ENCODE measurements at regions not wholly inside any gene's neighbourhood (a gene's known extent, or its start where the extent isn't known, plus 50 kb on each side); places are given as distances from the start of the nearest gene placed in this dataset.

DNA sequence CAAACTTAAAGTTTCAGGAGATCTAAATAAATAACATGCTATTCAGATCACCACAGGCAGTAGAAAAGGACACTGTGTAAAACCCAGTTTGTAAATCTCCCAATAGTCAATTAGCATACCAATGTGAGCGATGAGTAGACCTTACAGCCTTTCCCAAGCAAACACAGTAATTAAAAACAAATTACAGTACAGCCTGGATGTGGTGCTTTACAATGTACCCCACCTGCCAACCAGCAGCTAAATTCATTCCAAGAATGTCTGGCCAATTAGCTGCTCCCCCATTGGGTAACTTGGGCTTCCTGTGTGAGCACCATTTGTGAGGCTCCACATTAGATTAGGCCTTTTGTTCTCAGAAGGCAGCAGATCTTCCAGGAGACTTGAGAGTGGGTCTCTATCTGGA is 635.0 kb downstream of the TBL1XR1 start:
- no peak overlapping the region for H2AFZ ChIP-seq (ENCODE audit: low read length)
- no peak for FAIRE-seq
- no peaks in the 10 kb centered on the region for H3K9me3 ChIP-seq (ENCODE audit: low read length)
- ATAC-seq, result no peak
- H3K27me3 ChIP-seq (ENCODE audit: control insufficient read depth in 1 of 2, insufficient read depth in 2 of 2, low read length in 2 of 2), result no peaks in the 10 kb centered on the region; a peak in 1 of 5 replicates
- POLR2A ChIA-PET, result no interaction called here
- CTCF ChIA-PET (ENCODE audit: low intra/inter-chr PET ratio, low total read pairs), result no interaction called here
- H3K4me2 ChIP-seq (ENCODE audit: low read depth, low read length), result no peak overlapping the region
- BruUV-seq (replicated peaks), result no TSS peak
- DNase-seq (ENCODE audit: low spot score), result no peak
- no peak overlapping the region for H3K4me3 ChIP-seq (replicated peaks in 1 of 3; ENCODE audit: insufficient read depth in 1 of 3, low read depth in 2 of 3, low read length in 3 of 3)
- H3K4me1 ChIP-seq (ENCODE audit: insufficient read depth, low read length), result no peaks in the 10 kb centered on the region
- no peak overlapping the region for H3K27ac ChIP-seq (ENCODE audit: extremely low read length, insufficient read depth, low read length)
- no peaks in the 10 kb centered on the region for H3K36me3 ChIP-seq (replicated peaks in 1 of 2; ENCODE audit: control insufficient read depth in 1 of 2, insufficient read depth in 2 of 2, low read length in 2 of 2)
- no peak overlapping the region for H3K9ac ChIP-seq (ENCODE audit: insufficient read depth, low read depth, low read length)
- no peaks in the 10 kb centered on the region for H4K20me1 ChIP-seq (ENCODE audit: insufficient read depth, low read length)
- TF ChIP-seq FOXK2 (IDR thresholded peaks at IDR 0.05) (no peak), NR2C2 (CRISPR knock-in tag; IDR thresholded peaks at IDR 0.05; ENCODE audit: borderline replicate concordance) (no peak), SIN3B (IDR thresholded peaks at IDR 0.05; ENCODE audit: low read length) (no peak)
- WGBS (ENCODE audit: low lambda C conversion rate), result 0% methylated on average over 1 of the region's 1 CpG
- intact Hi-C loops (cut with micrococcal nuclease; ENCODE audit: unreplicated experiment), result no loop called here
- in situ Hi-C loops (cut with HindIII; ENCODE audit: extremely low pct_ligation_motif_present, low pct_unique_long_range_greater_than_20kb), result no loop called here
- no peaks in the 10 kb centered on the region for H3K79me2 ChIP-seq (ENCODE audit: insufficient read depth, low read length)

DNA sequence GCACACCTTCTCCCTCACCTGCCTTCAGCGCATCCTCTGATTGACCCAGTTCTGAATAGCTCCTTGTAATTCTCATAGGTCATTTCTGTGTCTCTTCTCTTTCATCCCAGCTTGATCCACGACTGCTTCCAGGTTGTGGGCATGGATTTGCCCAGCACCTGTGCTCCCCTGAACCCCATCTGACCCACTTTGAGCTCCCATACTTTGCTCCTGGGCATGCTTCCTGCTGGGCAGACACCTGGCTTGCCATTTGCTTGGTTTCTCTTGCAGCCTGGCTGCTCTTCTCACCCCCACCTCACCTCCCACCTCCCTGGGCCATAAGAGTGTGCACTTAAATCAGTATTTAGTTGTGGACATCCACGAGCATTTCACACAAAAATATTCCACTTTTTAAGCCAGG is 635.5 kb downstream of the TBL1XR1 start:
- no peaks in the 10 kb centered on the region; a peak in 1 of 5 replicates for H3K27me3 ChIP-seq (ENCODE audit: control insufficient read depth in 1 of 2, insufficient read depth in 2 of 2, low read length in 2 of 2)
- FAIRE-seq (no peak), DNase-seq (ENCODE audit: low spot score) (no peak), ATAC-seq (no peak)
- H3K4me3 ChIP-seq (replicated peaks in 1 of 3; ENCODE audit: insufficient read depth in 1 of 3, low read depth in 2 of 3, low read length in 3 of 3), result no peak overlapping the region
- H3K9ac ChIP-seq (ENCODE audit: insufficient read depth, low read depth, low read length), result no peak overlapping the region
- intact Hi-C loops (cut with micrococcal nuclease; ENCODE audit: unreplicated experiment) (no loop called here), in situ Hi-C loops (cut with HindIII; ENCODE audit: extremely low pct_ligation_motif_present, low pct_unique_long_range_greater_than_20kb) (no loop called here)
- WGBS (ENCODE audit: low lambda C conversion rate), result 28% methylated on average over 3 of the region's 3 CpGs
- no peak overlapping the region for H3K4me2 ChIP-seq (ENCODE audit: low read depth, low read length)
- TF ChIP-seq RARG (CRISPR knock-in tag; IDR thresholded peaks at IDR 0.05; ENCODE audit: low read depth) (no peak), ZNF572 (CRISPR knock-in tag; IDR thresholded peaks at IDR 0.05) (no peak), ZIK1 (CRISPR knock-in tag; IDR thresholded peaks at IDR 0.05; ENCODE audit: borderline replicate concordance, low read depth) (no peak), PHF8 (CRISPR knock-in tag; IDR thresholded peaks at IDR 0.05) (no peak), JUN (CRISPR knock-in tag; IDR thresholded peaks at IDR 0.05) (no peak), FOXA3 (CRISPR knock-in tag; IDR thresholded peaks at IDR 0.05) (no peak), ZNF567 (CRISPR knock-in tag; IDR thresholded peaks at IDR 0.05; ENCODE audit: borderline replicate concordance) (no peak), GABPA (IDR thresholded peaks at IDR 0.05; ENCODE audit: low read depth, low read length) (no peak), GABPA (CRISPR knock-in tag; IDR thresholded peaks at IDR 0.05; ENCODE audit: low read depth) (no peak), PHF21A (CRISPR knock-in tag; IDR thresholded peaks at IDR 0.05) (no peak), MAFF (IDR thresholded peaks at IDR 0.05; ENCODE audit: low read depth, low read length) (no peak), RELA (CRISPR knock-in tag; IDR thresholded peaks at IDR 0.05) (no peak), ZNF276 (CRISPR knock-in tag; IDR thresholded peaks at IDR 0.05; ENCODE audit: low read depth) (no peak), SCMH1 (CRISPR knock-in tag; IDR thresholded peaks at IDR 0.05; ENCODE audit: borderline replicate concordance) (no peak), SRSF4 (IDR thresholded peaks at IDR 0.05; ENCODE audit: low read depth, low read length, poor library complexity, severe bottlenecking) (no peak)
- TF ChIP-seq, protein P1, sequence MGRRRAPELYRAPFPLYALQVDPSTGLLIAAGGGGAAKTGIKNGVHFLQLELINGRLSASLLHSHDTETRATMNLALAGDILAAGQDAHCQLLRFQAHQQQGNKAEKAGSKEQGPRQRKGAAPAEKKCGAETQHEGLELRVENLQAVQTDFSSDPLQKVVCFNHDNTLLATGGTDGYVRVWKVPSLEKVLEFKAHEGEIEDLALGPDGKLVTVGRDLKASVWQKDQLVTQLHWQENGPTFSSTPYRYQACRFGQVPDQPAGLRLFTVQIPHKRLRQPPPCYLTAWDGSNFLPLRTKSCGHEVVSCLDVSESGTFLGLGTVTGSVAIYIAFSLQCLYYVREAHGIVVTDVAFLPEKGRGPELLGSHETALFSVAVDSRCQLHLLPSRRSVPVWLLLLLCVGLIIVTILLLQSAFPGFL (CRISPR knock-in tag; IDR thresholded peaks at IDR 0.05), result no peak
- H4K20me1 ChIP-seq (ENCODE audit: insufficient read depth, low read length), result no peaks in the 10 kb centered on the region
- H3K4me1 ChIP-seq (ENCODE audit: insufficient read depth, low read length), result no peaks in the 10 kb centered on the region
- H3K9me3 ChIP-seq (ENCODE audit: low read length), result no peaks in the 10 kb centered on the region
- no peaks in the 10 kb centered on the region for H3K79me2 ChIP-seq (ENCODE audit: insufficient read depth, low read length)
- no peaks in the 10 kb centered on the region for H3K36me3 ChIP-seq (replicated peaks in 1 of 2; ENCODE audit: control insufficient read depth in 1 of 2, insufficient read depth in 2 of 2, low read length in 2 of 2)
- CTCF ChIA-PET (ENCODE audit: low intra/inter-chr PET ratio, low total read pairs), result no interaction called here
- no peak overlapping the region for H2AFZ ChIP-seq (ENCODE audit: low read length)
- H3K27ac ChIP-seq (ENCODE audit: extremely low read length, insufficient read depth, low read length), result no peak overlapping the region
- POLR2A ChIA-PET, result no interaction called here
- BruUV-seq (replicated peaks), result no TSS peak
